GM03348 (cell line): ENCODE measurements at regions not wholly inside any gene's neighbourhood (a gene's known extent, or its start where the extent isn't known, plus 50 kb on each side); places are given as distances from the start of the nearest gene placed in this dataset.

Experiments
- DNase-seq: peaks from one replicate; pipeline ENCODE4 v3.0.0; 2012; ENCODE audit warnings: low spot score

DNA sequence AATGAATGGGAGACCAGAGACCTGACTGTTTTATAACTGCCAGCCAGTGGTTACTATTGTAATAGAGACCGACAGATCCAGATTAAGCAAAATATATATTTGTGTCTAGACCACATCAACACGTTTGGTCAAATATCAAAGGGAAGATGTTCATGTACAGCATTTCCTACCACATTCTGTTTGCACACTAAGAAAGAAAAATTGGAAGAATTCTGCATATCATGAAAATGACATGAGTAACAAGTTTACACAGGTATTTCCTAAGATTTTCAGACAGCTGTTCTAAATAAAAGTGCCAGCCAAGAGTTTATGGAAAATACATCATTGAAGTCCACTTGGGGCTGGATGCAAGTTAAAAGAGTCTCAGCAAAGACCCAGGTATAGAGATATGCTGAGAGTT, 145.5 kb upstream of the ANO3 start:
- no peak for DNase-seq

- peak; percentile 62 for DNase-seq
Observed at GRCh38 chr11:26187639-26188038, 144.3 kb upstream of the ANO3 start.

DNA sequence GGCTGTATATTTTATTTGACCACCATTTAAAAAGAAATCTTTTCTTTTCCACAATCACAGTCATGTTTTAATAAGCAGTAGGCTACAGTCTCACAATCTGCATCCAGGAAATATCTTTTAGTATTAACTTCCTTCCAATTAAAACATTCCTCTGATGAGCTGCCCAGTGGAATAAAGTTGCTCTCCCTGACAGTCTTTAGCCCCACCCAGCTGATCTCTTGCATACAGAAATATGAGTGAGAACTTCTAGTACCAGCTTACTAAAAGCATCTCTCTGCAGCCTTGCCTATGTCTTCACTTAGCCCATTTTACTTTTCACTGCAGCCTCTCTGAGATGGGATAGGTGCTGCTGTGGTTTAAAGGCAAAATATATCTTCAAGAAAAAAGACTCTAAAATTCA, 143.4 kb upstream of the ANO3 start:
- peak; percentile 42 for DNase-seq

GRCh38 chr11:26191193-26191592, 140.7 kb upstream of the ANO3 start:
- no peak for DNase-seq

DNA sequence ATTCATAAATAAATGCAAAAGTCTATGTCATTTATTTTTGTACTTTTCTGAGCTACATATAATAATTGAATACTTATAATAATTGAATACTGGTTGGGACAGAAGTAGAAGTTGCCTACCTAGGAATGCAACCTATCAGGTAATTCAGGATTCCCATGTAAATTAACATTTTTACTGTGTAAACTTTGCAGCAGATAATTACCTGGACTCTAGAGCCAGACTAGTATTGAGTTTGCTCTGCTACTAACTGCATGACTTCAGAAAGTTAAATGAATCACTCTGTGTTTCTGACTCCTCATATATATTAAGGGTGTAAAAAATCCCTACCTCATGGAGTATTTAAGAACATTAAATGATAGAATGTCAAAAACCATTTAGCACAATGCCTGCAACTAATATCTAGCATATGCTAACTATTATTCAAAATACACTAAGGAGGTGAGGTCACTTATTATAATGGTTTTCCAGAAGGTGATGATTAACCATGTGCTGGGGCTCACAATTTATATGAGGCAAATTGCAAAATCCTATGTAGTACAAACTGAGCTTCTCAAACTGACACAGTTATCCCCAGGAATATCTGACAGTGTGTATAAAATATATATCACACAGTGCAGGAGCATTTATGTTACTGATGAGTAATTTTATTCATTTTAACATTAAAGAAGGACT, 138.1 kb upstream of the ANO3 start:
- no peak for DNase-seq

- DNase-seq = no peak
Observed at GRCh38 chr11:26194881-26195280, 137.0 kb upstream of the ANO3 start.

DNA sequence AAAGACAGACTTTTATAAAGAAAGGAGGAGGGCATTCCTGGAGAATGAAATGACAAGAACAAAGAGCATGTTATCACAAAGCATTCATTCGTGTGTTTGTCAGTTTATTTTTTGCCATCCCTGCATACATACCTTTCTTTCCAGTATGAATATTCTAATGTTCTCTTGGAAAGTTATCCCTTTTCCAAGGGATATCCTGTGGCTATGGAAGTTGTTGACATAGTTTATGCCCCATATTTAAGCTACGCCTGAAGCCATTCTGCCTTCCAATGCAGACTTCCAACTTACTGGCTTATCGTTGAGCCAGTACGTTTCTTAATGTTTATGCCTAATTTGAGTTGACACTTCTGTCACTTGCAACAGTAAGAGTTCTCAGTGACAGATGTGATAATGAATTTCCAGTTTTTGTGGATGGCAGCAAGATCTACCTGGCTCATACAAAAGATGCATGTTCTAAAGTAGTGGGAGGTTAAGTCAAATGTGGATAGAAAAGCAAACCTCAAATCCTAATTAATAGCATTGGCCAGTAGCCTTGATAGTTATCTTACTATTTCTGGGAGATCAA, 133.3 kb upstream of the ANO3 start:
- no peak for DNase-seq

DNA sequence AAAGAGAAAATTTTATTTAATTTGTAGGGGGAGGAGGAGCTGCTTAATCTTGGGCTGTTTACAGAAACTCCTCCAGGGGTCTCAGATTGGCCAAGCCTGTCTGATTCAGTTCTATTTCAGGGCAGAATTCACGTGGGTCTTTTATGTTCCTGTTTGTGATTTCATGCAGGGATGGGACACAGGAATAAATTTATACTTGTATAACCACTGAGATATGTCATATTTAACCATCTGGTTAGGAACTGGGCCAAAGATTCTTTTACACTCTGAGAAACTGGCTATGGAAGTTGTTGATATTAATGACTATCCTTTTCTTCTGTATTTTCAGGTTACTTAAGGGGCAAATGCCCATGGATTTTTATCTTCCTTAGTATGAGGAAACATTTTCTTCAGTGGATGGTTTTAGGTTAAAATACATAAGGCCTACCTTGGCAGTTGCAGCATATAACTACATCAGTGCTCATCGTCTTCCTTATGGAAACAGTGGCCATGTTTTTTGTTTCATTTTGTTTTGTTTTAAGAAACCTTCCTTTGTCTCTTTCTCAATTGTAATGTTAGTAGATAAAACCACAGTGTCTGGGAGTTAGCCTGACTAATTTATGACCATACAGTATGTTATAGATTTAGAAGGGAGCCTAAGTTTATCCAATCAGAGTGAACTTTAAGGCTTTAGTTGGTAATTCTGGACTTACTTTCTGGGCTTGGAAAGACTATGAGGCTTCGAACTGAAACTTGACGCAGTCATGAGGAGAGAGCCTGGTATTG, 132.4 kb upstream of the ANO3 start:
- no peak for DNase-seq

- no peak for DNase-seq
Observed at GRCh38 chr11:26201411-26201810, 130.5 kb upstream of the ANO3 start.

GRCh38 chr11:26202754-26203153, 129.2 kb upstream of the ANO3 start:
- DNase-seq = no peak

GRCh38 chr11:26204101-26204500, 127.8 kb upstream of the ANO3 start:
- DNase-seq = no peak

DNA sequence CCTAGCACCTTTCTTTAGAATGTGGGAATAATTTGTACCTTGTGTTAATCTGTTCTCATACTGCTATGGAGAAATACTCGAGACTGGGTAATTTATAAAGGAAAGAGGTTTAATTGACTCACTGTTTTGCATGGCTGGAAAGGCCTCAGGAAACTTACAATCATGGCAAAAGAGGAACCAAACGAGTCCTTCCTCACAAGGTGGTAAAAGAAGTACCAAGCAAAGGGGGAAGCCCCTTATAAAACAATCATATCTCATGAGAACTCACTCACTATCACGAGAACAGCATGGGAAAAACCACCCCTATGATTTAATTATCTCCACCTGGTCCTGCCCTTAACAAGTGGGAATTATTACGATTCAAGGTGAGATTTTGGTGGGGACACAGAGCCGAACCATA, 127.1 kb upstream of the ANO3 start:
- DNase-seq = no peak

- DNase-seq = no peak
Observed at GRCh38 chr11:26219183-26220117, 112.5 kb upstream of the ANO3 start.

DNA sequence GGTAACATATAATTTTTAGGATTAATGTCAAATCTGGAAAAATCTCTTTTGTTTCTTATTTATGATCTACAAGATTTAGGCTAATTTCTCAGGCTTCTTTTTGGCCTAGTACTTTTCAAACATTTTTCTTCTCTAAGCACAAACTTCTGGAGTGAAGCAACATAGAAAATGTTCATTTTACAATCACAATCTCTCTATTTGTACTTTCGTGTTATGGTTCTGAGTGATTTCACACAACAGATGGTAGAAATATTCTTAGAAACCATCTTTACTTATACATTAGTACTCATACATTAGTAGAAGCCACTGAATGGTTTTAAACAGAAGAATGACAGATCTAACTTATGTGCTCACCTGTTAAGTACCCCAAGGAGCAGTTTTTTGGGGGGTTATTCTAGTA, 106.3 kb upstream of the ANO3 start:
- no peak for DNase-seq

GRCh38 chr11:26227301-26227746, 104.6 kb upstream of the ANO3 start:
- DNase-seq = peak; percentile 64

- no peak for DNase-seq
Observed at GRCh38 chr11:26227883-26228502, 103.9 kb upstream of the ANO3 start.

DNA sequence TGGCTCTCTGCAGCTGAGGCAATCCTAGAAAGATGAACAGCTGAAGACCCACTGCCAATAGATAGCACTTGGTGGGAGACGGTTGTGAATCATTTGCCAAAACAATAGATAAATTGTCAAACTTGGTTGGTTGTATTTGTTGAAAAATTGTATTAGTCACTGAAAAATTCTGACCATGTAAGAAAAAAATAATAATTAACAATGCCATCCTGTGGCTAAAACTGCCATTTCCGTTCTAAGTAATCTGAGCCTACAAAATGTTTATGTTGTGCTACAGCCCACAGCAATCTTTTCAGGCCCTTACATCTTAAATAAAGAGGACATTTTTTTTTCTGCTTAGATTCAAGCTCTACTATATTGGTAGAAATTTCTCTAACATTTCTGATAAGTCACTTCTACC, 103.2 kb upstream of the ANO3 start:
- DNase-seq = no peak

DNA sequence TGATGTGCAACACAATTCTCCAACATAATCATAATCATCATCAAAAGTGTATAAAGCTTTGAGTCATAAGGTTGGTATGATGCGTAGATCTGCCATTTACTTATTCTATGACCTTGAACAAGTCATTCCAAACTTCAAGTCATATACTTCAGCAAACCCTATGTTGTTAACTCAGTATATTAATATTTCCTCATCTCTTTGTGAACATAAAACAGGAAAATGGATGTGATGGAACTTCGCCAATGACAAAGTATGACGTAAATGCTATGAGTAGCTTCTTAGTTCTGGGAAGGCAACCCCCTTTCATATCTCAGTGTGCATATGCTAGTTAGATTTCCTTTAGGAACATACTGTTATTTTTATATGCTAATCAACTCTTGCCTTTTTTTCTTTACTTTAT, 102.7 kb upstream of the ANO3 start:
- DNase-seq = no peak

GRCh38 chr11:26229981-26230380, 101.9 kb upstream of the ANO3 start:
- peak; percentile 4 for DNase-seq

DNA sequence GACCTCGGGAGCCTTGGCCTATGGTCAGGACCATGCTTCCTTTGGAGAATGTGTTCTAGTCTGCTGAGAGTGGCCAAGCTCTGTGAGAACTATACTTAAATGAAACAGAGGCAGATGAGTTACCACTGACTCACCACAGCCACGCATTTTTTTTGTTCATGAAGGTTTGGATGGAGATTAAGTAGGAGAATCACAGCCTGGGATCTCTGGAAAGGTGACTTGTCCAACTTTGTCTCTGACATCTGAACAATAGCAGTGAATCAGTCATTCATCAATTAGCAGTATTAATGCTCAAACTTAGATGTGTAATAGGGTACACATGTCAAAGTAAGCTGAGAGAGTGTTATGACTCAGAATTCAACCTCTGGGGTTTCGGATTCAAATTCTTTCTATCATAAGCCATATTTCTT, 100.7 kb upstream of the ANO3 start:
- peak; percentile 52 for DNase-seq

- DNase-seq = no peak
Observed at GRCh38 chr11:26234451-26234850, 97.5 kb upstream of the ANO3 start.

DNA sequence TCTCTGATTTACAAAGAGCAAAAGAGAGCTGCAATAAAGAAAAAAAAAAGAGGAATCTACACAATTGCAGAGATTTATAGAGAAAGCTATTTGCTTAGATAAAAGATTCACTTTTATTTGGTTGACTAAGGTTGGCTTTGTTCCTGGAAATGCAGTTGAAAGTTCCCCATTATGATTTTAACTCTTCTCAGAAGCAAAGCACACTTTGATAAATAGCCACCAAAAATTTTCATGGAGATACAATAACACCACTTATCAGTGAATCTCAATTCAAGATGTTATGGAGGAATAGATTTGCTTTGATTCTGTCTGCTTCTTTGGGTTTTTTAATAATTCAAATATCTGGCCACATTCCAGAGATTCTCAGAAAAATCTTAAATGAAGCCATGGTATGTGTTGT, 88.5 kb upstream of the ANO3 start:
- no peak for DNase-seq
